T-helper 17 cell (primary cell): ENCODE measurements at regions not wholly inside any gene's neighbourhood (a gene's known extent, or its start where the extent isn't known, plus 50 kb on each side); places are given as distances from the start of the nearest gene placed in this dataset.
A peak's percentile ranks its signal among the peaks of the same experiment; 100 is the strongest.
"Not testable (repeated sequence)": the region's sequence is repeated elsewhere in the genome, so short reads cannot be mapped to it uniquely, and the experiment has no call there.

Source experiments
- ATAC-seq: fragments of 150-1000 bp; cut with Tn5 transposase; 2 replicates; pipeline ENCODE4 v1.10.0; 2021; ENCODE audit warnings: mild to moderate bottlenecking, moderate library complexity
- DNase-seq, 3 donors: peaks; one replicate each; pipeline versions ENCODE4 v3.0.0 to v3.0.0-alpha.2; 2020 to 2021
- H3K9me3 ChIP-seq: one replicate; pipeline ENCODE4 v1.7.0; 2013; ENCODE audit warnings: low read length, mild to moderate bottlenecking; ENCODE audit not compliant: control insufficient read depth, poor library complexity, severe bottlenecking
- H3K27ac Mint-ChIP-seq: one replicate; pipeline ENCODE4 v1.8.0; 2022; ENCODE audit warnings: mild to moderate bottlenecking, moderate library complexity, mixed read lengths
- H3K27me3 Mint-ChIP-seq: one replicate; pipeline ENCODE4 v1.8.0; 2022; ENCODE audit warnings: mixed read lengths
- H3K36me3 Mint-ChIP-seq: one replicate; pipeline ENCODE4 v1.8.0; 2022; ENCODE audit warnings: low read depth, mixed read lengths
- H3K4me1 Mint-ChIP-seq: one replicate; pipeline ENCODE4 v1.8.0; 2022; ENCODE audit warnings: mild to moderate bottlenecking, mixed read lengths
- H3K4me3 Mint-ChIP-seq: one replicate; pipeline ENCODE4 v1.8.0; 2022; ENCODE audit warnings: mild to moderate bottlenecking, moderate library complexity, mixed read lengths

- Mint-ChIP-seq H3K4me1 (no peaks in the 10 kb centered on the region), H3K27ac (no peak overlapping the region), H3K27me3 (no peaks in the 10 kb centered on the region), H3K36me3 (no peaks in the 10 kb centered on the region), H3K4me3 (no peak overlapping the region)
- no peak for DNase-seq
- no peak for ATAC-seq
- H3K9me3 ChIP-seq = no peaks in the 10 kb centered on the region
Observed at GRCh38 chr17:22171631-22172030, 479.3 kb downstream of the KCNJ18 start.

- Mint-ChIP-seq H3K4me3 (no peak overlapping the region), H3K4me1 (no peaks in the 10 kb centered on the region), H3K27ac (no peak overlapping the region), H3K36me3 (no peaks in the 10 kb centered on the region), H3K27me3 (no peaks in the 10 kb centered on the region)
- ATAC-seq (no peak), DNase-seq (no peak)
- H3K9me3 ChIP-seq = no peaks in the 10 kb centered on the region
Observed at GRCh38 chr17:22193113-22193512, 500.8 kb downstream of the KCNJ18 start.

GRCh38 chr17:22200187-22200586 is 507.9 kb downstream of the KCNJ18 start:
- ATAC-seq, H3K4me1 Mint-ChIP-seq, H3K27me3 Mint-ChIP-seq, H3K9me3 ChIP-seq, H3K36me3 Mint-ChIP-seq, DNase-seq, H3K27ac Mint-ChIP-seq, H3K4me3 Mint-ChIP-seq: not testable (repeated sequence)

GRCh38 chr17:22202702-22203101 is 510.4 kb downstream of the KCNJ18 start:
- no peak overlapping the region for H3K4me3 Mint-ChIP-seq
- no peak for DNase-seq
- H3K4me1 Mint-ChIP-seq = no peaks in the 10 kb centered on the region
- no peaks in the 10 kb centered on the region for H3K27me3 Mint-ChIP-seq
- no peak overlapping the region for H3K27ac Mint-ChIP-seq
- ATAC-seq = peak; percentile 61
- no peaks in the 10 kb centered on the region for H3K36me3 Mint-ChIP-seq
- no peaks in the 10 kb centered on the region for H3K9me3 ChIP-seq

GRCh38 chr17:22203208-22203715 is 510.9 kb downstream of the KCNJ18 start:
- Mint-ChIP-seq H3K27ac (no peak overlapping the region), H3K4me3 (no peak overlapping the region), H3K4me1 (no peaks in the 10 kb centered on the region), H3K36me3 (no peaks in the 10 kb centered on the region), H3K27me3 (no peaks in the 10 kb centered on the region)
- no peak for ATAC-seq
- no peaks in the 10 kb centered on the region for H3K9me3 ChIP-seq
- no peak for DNase-seq

GRCh38 chr17:22204076-22204475 is 511.8 kb downstream of the KCNJ18 start:
- not testable (repeated sequence) for H3K27me3 Mint-ChIP-seq, H3K9me3 ChIP-seq, H3K4me1 Mint-ChIP-seq, H3K4me3 Mint-ChIP-seq, H3K36me3 Mint-ChIP-seq, DNase-seq, H3K27ac Mint-ChIP-seq, ATAC-seq

- DNase-seq, H3K9me3 ChIP-seq, H3K27me3 Mint-ChIP-seq, ATAC-seq, H3K36me3 Mint-ChIP-seq, H3K27ac Mint-ChIP-seq, H3K4me1 Mint-ChIP-seq, H3K4me3 Mint-ChIP-seq: not testable (repeated sequence)
Observed at GRCh38 chr17:22210212-22210611, 517.9 kb downstream of the KCNJ18 start.

GRCh38 chr17:22213169-22213568 is 520.8 kb downstream of the KCNJ18 start:
- not testable (repeated sequence) for H3K4me3 Mint-ChIP-seq, DNase-seq, H3K27me3 Mint-ChIP-seq, H3K9me3 ChIP-seq, H3K4me1 Mint-ChIP-seq, H3K27ac Mint-ChIP-seq, H3K36me3 Mint-ChIP-seq, ATAC-seq

- no peak overlapping the region for H3K4me3 Mint-ChIP-seq
- no peaks in the 10 kb centered on the region for H3K36me3 Mint-ChIP-seq
- no peaks in the 10 kb centered on the region for H3K27me3 Mint-ChIP-seq
- ATAC-seq (no peak), DNase-seq (no peak)
- no peak overlapping the region for H3K27ac Mint-ChIP-seq
- H3K9me3 ChIP-seq = no peaks in the 10 kb centered on the region
- H3K4me1 Mint-ChIP-seq = no peaks in the 10 kb centered on the region
Observed at GRCh38 chr17:22217135-22217534, 524.8 kb downstream of the KCNJ18 start.

- ATAC-seq (no peak), DNase-seq (no peak)
- Mint-ChIP-seq H3K36me3 (no peaks in the 10 kb centered on the region), H3K4me3 (no peak overlapping the region), H3K4me1 (no peaks in the 10 kb centered on the region), H3K27me3 (no peaks in the 10 kb centered on the region), H3K27ac (no peak overlapping the region)
- H3K9me3 ChIP-seq = no peaks in the 10 kb centered on the region
Observed at GRCh38 chr17:22221344-22221743, 529.0 kb downstream of the KCNJ18 start.

GRCh38 chr17:22226477-22226876 is 534.2 kb downstream of the KCNJ18 start:
- not testable (repeated sequence) for DNase-seq, H3K27me3 Mint-ChIP-seq, ATAC-seq, H3K36me3 Mint-ChIP-seq, H3K27ac Mint-ChIP-seq, H3K4me3 Mint-ChIP-seq, H3K4me1 Mint-ChIP-seq, H3K9me3 ChIP-seq

GRCh38 chr17:22226932-22227331 is 534.6 kb downstream of the KCNJ18 start:
- DNase-seq, H3K27me3 Mint-ChIP-seq, ATAC-seq, H3K4me1 Mint-ChIP-seq, H3K36me3 Mint-ChIP-seq, H3K4me3 Mint-ChIP-seq, H3K27ac Mint-ChIP-seq, H3K9me3 ChIP-seq: not testable (repeated sequence)

- H3K27ac Mint-ChIP-seq, H3K36me3 Mint-ChIP-seq, ATAC-seq, DNase-seq, H3K9me3 ChIP-seq, H3K4me1 Mint-ChIP-seq, H3K27me3 Mint-ChIP-seq, H3K4me3 Mint-ChIP-seq: not testable (repeated sequence)
Observed at GRCh38 chr17:22227699-22228553, 535.6 kb downstream of the KCNJ18 start.

GRCh38 chr17:22229821-22230220 is 537.5 kb downstream of the KCNJ18 start:
- not testable (repeated sequence) for H3K9me3 ChIP-seq, ATAC-seq, H3K27me3 Mint-ChIP-seq, H3K4me1 Mint-ChIP-seq, H3K27ac Mint-ChIP-seq, H3K4me3 Mint-ChIP-seq, H3K36me3 Mint-ChIP-seq, DNase-seq
